ENCODE measurements at regions not wholly inside any gene's neighbourhood (a gene's known extent, or its start where the extent isn't known, plus 50 kb on each side); places are given as distances from the start of the nearest gene placed in this dataset.

- no peaks in the 10 kb centered on the region for H3K27me3 ChIP-seq (replicated peaks; ENCODE audit: control insufficient read depth, insufficient read depth, low read length)
- no peak for DNase-seq (ENCODE audit: extremely low read depth, insufficient read length)
- H3K4me3 ChIP-seq (replicated peaks; ENCODE audit: low read depth, low read length), result no peak overlapping the region
- TF ChIP-seq, protein P1, sequence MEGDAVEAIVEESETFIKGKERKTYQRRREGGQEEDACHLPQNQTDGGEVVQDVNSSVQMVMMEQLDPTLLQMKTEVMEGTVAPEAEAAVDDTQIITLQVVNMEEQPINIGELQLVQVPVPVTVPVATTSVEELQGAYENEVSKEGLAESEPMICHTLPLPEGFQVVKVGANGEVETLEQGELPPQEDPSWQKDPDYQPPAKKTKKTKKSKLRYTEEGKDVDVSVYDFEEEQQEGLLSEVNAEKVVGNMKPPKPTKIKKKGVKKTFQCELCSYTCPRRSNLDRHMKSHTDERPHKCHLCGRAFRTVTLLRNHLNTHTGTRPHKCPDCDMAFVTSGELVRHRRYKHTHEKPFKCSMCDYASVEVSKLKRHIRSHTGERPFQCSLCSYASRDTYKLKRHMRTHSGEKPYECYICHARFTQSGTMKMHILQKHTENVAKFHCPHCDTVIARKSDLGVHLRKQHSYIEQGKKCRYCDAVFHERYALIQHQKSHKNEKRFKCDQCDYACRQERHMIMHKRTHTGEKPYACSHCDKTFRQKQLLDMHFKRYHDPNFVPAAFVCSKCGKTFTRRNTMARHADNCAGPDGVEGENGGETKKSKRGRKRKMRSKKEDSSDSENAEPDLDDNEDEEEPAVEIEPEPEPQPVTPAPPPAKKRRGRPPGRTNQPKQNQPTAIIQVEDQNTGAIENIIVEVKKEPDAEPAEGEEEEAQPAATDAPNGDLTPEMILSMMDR (IDR thresholded peaks at IDR 0.05; ENCODE audit: insufficient read depth, low read length, poor library complexity, severe bottlenecking), result no peak
- H3K36me3 ChIP-seq (ENCODE audit: control insufficient read depth, insufficient read depth, low read length), result no peaks in the 10 kb centered on the region
Measured at GRCh38 chr2:212682937-212683336, 144.3 kb upstream of the ERBB4 start.

GRCh38 chr2:212677466-212677865, 138.9 kb upstream of the ERBB4 start:
- Histone ChIP-seq H3K36me3 (ENCODE audit: control insufficient read depth, insufficient read depth, low read length) (no peaks in the 10 kb centered on the region), H3K27me3 (replicated peaks; ENCODE audit: control insufficient read depth, insufficient read depth, low read length) (no peaks in the 10 kb centered on the region), H3K4me3 (replicated peaks; ENCODE audit: low read depth, low read length) (no peak overlapping the region)
- TF ChIP-seq, protein P1 (IDR thresholded peaks at IDR 0.05; ENCODE audit: insufficient read depth, low read length, poor library complexity, severe bottlenecking), result no peak
- DNase-seq (ENCODE audit: extremely low read depth, insufficient read length), result no peak

- no peak for DNase-seq (ENCODE audit: extremely low read depth, insufficient read length)
- Histone ChIP-seq H3K27me3 (replicated peaks; ENCODE audit: control insufficient read depth, insufficient read depth, low read length) (no peaks in the 10 kb centered on the region), H3K4me3 (replicated peaks; ENCODE audit: low read depth, low read length) (no peak overlapping the region), H3K36me3 (ENCODE audit: control insufficient read depth, insufficient read depth, low read length) (no peaks in the 10 kb centered on the region)
- TF ChIP-seq, protein P1 (IDR thresholded peaks at IDR 0.05; ENCODE audit: insufficient read depth, low read length, poor library complexity, severe bottlenecking), result no peak
Measured at GRCh38 chr2:212672186-212672585, 133.6 kb upstream of the ERBB4 start.

DNA sequence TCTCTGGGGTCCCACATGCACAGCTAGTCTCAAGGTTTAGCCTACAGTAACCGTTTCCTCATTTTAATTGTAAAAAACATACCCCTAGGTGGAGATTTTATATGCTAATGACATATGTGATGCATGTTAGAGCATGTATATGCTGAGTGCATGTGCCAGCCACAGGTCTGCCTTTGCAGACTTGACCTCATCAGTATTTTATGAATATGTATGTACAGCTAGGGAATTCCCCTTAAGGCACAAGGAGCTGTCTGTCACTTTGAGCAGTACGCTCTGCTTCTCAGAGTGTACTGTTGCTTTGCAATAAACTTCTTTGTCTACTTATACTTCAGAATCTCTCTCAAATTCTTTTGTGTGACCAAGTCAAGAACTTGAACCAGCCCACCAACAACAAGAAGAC, 131.2 kb upstream of the ERBB4 start:
- H3K4me3 ChIP-seq (replicated peaks; ENCODE audit: low read depth, low read length), result no peak overlapping the region
- no peaks in the 10 kb centered on the region for H3K27me3 ChIP-seq (replicated peaks; ENCODE audit: control insufficient read depth, insufficient read depth, low read length)
- TF ChIP-seq, protein P1 (IDR thresholded peaks at IDR 0.05; ENCODE audit: insufficient read depth, low read length, poor library complexity, severe bottlenecking), result no peak
- no peak for DNase-seq (ENCODE audit: extremely low read depth, insufficient read length)
- H3K36me3 ChIP-seq (ENCODE audit: control insufficient read depth, insufficient read depth, low read length), result no peaks in the 10 kb centered on the region

DNA sequence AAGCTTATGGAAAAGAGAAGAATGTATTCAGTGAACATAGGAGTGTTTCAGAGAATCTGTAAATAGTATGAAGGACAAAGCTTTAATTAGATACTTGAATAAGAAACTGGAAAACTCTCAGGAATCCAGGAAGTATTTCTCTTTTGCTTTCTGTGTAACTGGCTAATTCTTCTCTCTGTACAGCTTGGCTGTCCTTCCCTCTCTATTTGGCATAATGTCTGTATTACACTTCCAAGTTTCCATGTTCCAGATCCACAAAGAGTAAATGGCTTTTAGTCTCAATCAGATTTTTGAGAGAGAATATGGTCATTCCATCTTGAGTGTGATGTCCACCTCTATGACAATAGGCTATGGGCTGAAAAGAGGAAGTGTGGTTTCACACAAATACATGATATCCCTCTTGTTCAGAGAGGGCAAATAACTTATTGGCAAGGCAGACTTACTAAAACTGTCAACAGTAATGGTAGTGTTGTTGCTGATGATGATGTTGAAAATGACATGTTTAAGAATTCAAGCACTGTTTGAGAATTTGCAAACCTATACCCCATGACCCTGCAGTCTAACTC, 129.2 kb upstream of the ERBB4 start:
- no peaks in the 10 kb centered on the region for H3K27me3 ChIP-seq (replicated peaks; ENCODE audit: control insufficient read depth, insufficient read depth, low read length)
- no peak overlapping the region for H3K4me3 ChIP-seq (replicated peaks; ENCODE audit: low read depth, low read length)
- H3K36me3 ChIP-seq (ENCODE audit: control insufficient read depth, insufficient read depth, low read length), result no peaks in the 10 kb centered on the region
- DNase-seq (ENCODE audit: extremely low read depth, insufficient read length), result no peak
- TF ChIP-seq, protein P1 (IDR thresholded peaks at IDR 0.05; ENCODE audit: insufficient read depth, low read length, poor library complexity, severe bottlenecking), result no peak

DNA sequence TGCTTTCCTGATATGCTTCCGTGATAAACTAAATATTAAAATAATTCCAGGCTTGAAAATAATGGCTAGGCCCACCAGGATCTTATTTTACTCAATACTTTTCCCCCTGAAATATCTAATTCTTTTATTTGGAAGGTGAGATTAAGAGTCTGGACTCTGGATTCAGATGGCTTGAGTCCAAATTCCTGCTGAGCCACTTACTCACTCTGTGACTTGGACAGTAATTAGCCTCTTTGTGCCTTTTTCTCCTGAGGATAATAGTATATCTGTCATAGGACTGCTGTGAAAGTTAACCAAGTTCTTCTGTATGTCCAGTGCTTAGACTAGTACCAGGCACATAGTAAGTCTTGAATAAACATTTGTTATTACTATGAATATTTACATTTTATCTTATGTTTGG, 127.3 kb upstream of the ERBB4 start:
- Histone ChIP-seq H3K36me3 (ENCODE audit: control insufficient read depth, insufficient read depth, low read length) (no peaks in the 10 kb centered on the region), H3K4me3 (replicated peaks; ENCODE audit: low read depth, low read length) (no peak overlapping the region), H3K27me3 (replicated peaks; ENCODE audit: control insufficient read depth, insufficient read depth, low read length) (no peaks in the 10 kb centered on the region)
- TF ChIP-seq, protein P1 (IDR thresholded peaks at IDR 0.05; ENCODE audit: insufficient read depth, low read length, poor library complexity, severe bottlenecking), result no peak
- no peak for DNase-seq (ENCODE audit: extremely low read depth, insufficient read length)
